RWPE2 (cell line): ENCODE measurements at regions not wholly inside any gene's neighbourhood (a gene's known extent, or its start where the extent isn't known, plus 50 kb on each side); places are given as distances from the start of the nearest gene placed in this dataset.

Experiments
- ATAC-seq: fragments of 200-7000 bp; cut with Tn5 transposase; 3 replicates; pipeline ENCODE4 v1.9.1; 2021; ENCODE audit warnings: low read depth
- DNase-seq: peaks from one replicate; pipeline ENCODE4 v3.0.0-alpha.2; 2020; ENCODE audit warnings: low spot score
- H3K27ac ChIP-seq: fragments of 450-650 bp; 2 replicates; pipeline ENCODE4 v1.5.1; 2017; ENCODE audit warnings: mild to moderate bottlenecking; ENCODE audit not compliant: poor library complexity, severe bottlenecking
- H3K27me3 ChIP-seq: fragments of 250-450 bp; sonication (Bioruptor Pico); 2 replicates; pipeline ENCODE4 v1.5.1; 2021; ENCODE audit warnings: mild to moderate bottlenecking, moderate library complexity; ENCODE audit not compliant: insufficient read depth, poor library complexity, severe bottlenecking
- H3K36me3 ChIP-seq: fragments of 250-450 bp; sonication (Bioruptor Pico); 2 replicates; pipeline ENCODE4 v1.5.1; 2020; ENCODE audit warnings: low read depth, mild to moderate bottlenecking, moderate library complexity
- H3K4me1 ChIP-seq: fragments of 250-450 bp; sonication (Bioruptor Pico); 2 replicates; pipeline ENCODE4 v1.5.1; 2021; ENCODE audit warnings: mild to moderate bottlenecking, moderate library complexity; ENCODE audit not compliant: insufficient read depth, poor library complexity, severe bottlenecking
- H3K4me3 ChIP-seq: fragments of 250-450 bp; sonication (Bioruptor Pico); 2 replicates; pipeline ENCODE4 v1.5.1; 2021; ENCODE audit warnings: mild to moderate bottlenecking, moderate library complexity; ENCODE audit not compliant: severe bottlenecking
- H3K9me3 ChIP-seq: fragments of 250-450 bp; sonication (Bioruptor Pico); 2 replicates; pipeline ENCODE4 v1.5.1; 2021; ENCODE audit warnings: mild to moderate bottlenecking, moderate library complexity; ENCODE audit not compliant: severe bottlenecking
- CTCF ChIP-seq: fragments of 450-650 bp; IDR thresholded peaks from one replicate; pipeline ENCODE4 v1.5.1; 2017; ENCODE audit warnings: mild to moderate bottlenecking, moderate library complexity; ENCODE audit not compliant: poor library complexity, severe bottlenecking

- TF ChIP-seq CTCF: no peak
Observed at GRCh38 chr7:53428045-53428444, 392.6 kb downstream of the POM121L12 start.

GRCh38 chr7:53431901-53432300 is 396.5 kb downstream of the POM121L12 start:
- no peak for DNase-seq
- no peak for TF ChIP-seq CTCF
- ATAC-seq: no peak
- H3K36me3 ChIP-seq: no peaks in the 10 kb centered on the region
- H3K9me3 ChIP-seq: no peaks in the 10 kb centered on the region
- no peak overlapping the region for H3K4me3 ChIP-seq
- peaks cover 14% of the 10 kb centered on the region for H3K27me3 ChIP-seq
- no peaks in the 10 kb centered on the region for H3K4me1 ChIP-seq
- H3K27ac ChIP-seq: no peak overlapping the region

More at GRCh38 chr7:53428045-53428444, 392.6 kb downstream of the POM121L12 start:
- Histone ChIP-seq H3K4me3 (no peak overlapping the region), H3K4me1 (no peaks in the 10 kb centered on the region), H3K36me3 (no peaks in the 10 kb centered on the region), H3K27me3 (peaks cover 16% of the 10 kb centered on the region), H3K9me3 (no peaks in the 10 kb centered on the region), H3K27ac (no peak overlapping the region)
- no peak for ATAC-seq
- no peak for DNase-seq

GRCh38 chr7:53437336-53437735 is 401.9 kb downstream of the POM121L12 start:
- TF ChIP-seq CTCF: no peak
- DNase-seq: no peak
- Histone ChIP-seq H3K27ac (no peak overlapping the region), H3K9me3 (no peaks in the 10 kb centered on the region), H3K4me3 (no peak overlapping the region), H3K4me1 (no peaks in the 10 kb centered on the region), H3K36me3 (no peaks in the 10 kb centered on the region), H3K27me3 (peaks cover 17% of the 10 kb centered on the region)
- ATAC-seq: no peak

- Histone ChIP-seq H3K27me3 (peaks cover 45% of the 10 kb centered on the region), H3K9me3 (no peaks in the 10 kb centered on the region), H3K27ac (no peak overlapping the region), H3K4me1 (no peaks in the 10 kb centered on the region), H3K4me3 (no peak overlapping the region), H3K36me3 (no peaks in the 10 kb centered on the region)
- no peak for TF ChIP-seq CTCF
- ATAC-seq: no peak
- no peak for DNase-seq
Observed at GRCh38 chr7:53446170-53446569, 410.7 kb downstream of the POM121L12 start.

- ATAC-seq (no peak), DNase-seq (no peak)
- H3K27me3 ChIP-seq: no peaks in the 10 kb centered on the region
- no peaks in the 10 kb centered on the region for H3K9me3 ChIP-seq
- H3K36me3 ChIP-seq: no peaks in the 10 kb centered on the region
- TF ChIP-seq CTCF: no peak
- no peaks in the 10 kb centered on the region for H3K4me1 ChIP-seq
- no peak overlapping the region for H3K4me3 ChIP-seq
- no peak overlapping the region for H3K27ac ChIP-seq
Observed at GRCh38 chr7:53458636-53459035, 423.2 kb downstream of the POM121L12 start.
